ENCODE measurements at regions not wholly inside any gene's neighbourhood (a gene's known extent, or its start where the extent isn't known, plus 50 kb on each side); places are given as distances from the start of the nearest gene placed in this dataset.
"Not testable (repeated sequence)": the region's sequence is repeated elsewhere in the genome, so short reads cannot be mapped to it uniquely, and the experiment has no call there.

DNA sequence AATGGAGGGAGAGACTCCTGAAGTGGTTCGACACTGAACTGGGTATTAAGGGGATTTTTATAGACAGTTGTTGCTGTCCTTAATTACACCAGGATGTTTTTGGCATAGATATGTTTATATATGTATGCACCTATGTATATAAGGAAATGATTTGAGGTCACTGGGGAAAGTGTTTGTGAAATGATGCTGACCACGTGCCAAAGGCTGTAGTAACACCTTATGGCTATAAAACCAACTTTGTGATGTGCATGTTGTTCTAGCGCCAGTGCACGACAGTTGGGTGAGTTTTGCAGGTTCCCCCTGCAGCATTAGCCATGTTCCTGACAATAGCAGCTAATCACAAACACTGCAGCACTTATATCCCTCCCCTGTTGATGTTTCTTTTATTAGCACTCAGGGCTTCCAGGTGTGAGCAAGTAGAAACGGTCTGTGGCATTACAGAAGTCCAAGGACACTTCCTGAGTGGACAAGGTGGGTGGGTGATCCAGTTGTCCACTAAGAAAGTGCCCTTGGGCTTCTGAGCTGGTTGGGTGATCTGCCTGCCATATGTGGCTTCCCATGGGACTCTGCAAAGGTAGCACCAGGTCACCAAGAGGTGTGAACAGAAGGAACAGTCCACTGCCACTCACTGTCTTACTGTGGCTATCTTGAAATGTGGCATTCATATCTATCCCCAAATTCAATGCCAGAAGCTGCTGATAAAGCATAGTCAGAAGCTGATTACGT, 63.0 kb upstream of the RBM24 start:
- DNase-seq (ENCODE audit: low read depth), result no peak
- H3K4me3 ChIP-seq (ENCODE audit: low read depth, low read length), result no peak overlapping the region
- TF ChIP-seq, protein P1, sequence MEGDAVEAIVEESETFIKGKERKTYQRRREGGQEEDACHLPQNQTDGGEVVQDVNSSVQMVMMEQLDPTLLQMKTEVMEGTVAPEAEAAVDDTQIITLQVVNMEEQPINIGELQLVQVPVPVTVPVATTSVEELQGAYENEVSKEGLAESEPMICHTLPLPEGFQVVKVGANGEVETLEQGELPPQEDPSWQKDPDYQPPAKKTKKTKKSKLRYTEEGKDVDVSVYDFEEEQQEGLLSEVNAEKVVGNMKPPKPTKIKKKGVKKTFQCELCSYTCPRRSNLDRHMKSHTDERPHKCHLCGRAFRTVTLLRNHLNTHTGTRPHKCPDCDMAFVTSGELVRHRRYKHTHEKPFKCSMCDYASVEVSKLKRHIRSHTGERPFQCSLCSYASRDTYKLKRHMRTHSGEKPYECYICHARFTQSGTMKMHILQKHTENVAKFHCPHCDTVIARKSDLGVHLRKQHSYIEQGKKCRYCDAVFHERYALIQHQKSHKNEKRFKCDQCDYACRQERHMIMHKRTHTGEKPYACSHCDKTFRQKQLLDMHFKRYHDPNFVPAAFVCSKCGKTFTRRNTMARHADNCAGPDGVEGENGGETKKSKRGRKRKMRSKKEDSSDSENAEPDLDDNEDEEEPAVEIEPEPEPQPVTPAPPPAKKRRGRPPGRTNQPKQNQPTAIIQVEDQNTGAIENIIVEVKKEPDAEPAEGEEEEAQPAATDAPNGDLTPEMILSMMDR (conservative IDR thresholded peaks at IDR 0.05; ENCODE audit: low read depth, low read length), result no peak

DNA sequence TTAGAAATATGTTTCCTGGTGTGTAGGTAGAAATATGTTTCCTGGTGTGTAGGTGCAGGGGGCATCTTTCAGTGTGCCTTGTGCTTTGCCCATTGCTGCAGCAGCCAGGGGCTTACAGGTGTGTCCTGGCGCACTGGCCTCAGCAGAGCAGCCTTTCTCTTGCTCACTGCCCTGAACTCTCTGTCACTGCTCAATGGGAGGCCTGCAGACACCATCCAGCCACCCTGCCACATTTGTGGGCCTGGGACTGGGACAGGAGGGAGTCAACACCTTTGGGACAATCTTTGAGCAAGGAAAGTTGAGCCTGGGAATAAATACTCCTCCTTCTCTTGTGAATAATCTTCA, 62.4 kb upstream of the RBM24 start:
- no peak overlapping the region for H3K4me3 ChIP-seq (ENCODE audit: low read depth, low read length)
- TF ChIP-seq, protein P1 (conservative IDR thresholded peaks at IDR 0.05; ENCODE audit: low read depth, low read length), result no peak

DNA sequence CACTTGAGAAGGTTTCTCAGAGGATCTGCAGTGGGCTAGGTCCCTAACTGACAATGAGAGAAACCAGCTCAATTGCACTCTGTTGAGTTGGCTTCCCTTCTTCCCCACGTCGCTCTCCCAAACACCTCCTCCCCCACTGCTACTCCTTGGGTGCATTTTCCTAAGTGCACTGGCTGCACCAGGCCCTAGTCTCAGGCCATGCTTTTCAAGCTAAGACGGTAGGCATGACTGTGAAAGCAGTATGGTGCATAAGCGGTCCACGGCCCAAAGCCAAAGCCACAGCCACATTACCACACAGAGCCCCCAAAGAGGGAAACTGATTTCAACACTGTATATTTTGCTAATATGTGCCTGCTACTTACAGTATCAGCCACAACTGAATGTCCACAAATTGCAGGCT, 62.1 kb upstream of the RBM24 start:
- TF ChIP-seq, protein P1 (conservative IDR thresholded peaks at IDR 0.05; ENCODE audit: low read depth, low read length), result no peak

More for the DNA sequence above, 62.4 kb upstream of the RBM24 start:
- no peak for DNase-seq (ENCODE audit: low read depth)

DNA sequence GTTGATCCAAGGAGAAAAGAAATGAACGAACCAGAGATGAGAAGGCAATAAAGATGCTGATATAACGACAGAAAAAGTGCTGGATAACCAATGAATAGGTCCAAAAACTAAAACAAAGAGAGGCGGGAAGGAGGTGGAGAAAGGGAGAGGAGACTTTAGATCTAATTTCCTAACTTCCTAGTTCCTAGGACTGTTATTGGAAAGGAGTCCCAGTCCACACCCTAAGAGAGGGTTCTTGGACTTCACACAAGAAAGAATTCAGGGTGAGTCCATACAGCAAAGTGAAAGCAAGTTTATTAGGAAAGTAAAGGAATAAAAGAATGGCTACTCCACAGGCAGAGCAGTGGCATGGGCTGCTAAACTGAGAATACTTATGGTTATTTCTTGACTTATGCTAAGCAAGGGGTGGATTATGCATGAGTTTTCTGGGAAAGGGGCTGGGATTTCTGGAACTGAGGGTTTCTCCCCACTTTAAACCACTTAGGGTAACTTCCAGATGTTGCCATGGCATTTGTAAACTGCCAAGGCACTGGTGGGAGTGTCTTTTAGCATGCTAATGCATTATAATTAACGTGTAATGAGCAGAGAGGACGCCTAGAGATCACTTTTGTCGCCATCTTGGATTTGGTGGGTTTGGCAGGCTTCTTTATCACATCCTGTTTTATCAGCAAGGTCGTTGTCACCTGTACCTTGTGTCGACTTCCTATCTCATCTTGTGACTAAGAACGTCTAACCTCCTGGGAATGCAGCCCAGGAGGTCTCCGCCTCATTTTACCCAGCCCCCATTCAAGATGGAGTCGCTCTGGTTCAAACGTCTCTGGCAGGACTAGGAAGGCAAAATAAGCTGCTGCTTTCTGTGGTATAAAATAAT, 60.9 kb upstream of the RBM24 start:
- TF ChIP-seq, protein P1 (conservative IDR thresholded peaks at IDR 0.05; ENCODE audit: low read depth, low read length), result no peak
- no peak for DNase-seq (ENCODE audit: low read depth)
- no peak overlapping the region for H3K4me3 ChIP-seq (ENCODE audit: low read depth, low read length)

More for the DNA sequence above, 62.1 kb upstream of the RBM24 start:
- H3K4me3 ChIP-seq (ENCODE audit: low read depth, low read length), result no peak overlapping the region
- no peak for DNase-seq (ENCODE audit: low read depth)

DNA sequence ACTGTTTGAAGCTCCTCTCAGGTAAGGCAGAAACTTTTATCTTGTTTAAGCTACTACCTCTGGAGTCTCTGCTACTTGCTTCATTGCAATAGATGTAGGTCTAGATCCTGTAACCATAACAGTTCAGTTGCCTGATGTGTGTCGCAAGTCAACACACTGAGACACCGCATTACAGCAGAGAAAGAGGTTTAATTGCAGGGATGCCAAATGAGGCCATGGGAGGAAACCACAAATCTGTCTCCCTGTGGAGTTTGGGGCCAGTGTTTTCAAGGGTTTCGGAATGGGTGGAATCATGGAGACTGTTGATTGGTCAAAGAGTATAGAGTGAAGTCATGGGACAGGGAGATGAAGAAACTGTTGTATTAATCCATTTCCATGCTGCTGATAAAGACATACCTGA, 57.1 kb upstream of the RBM24 start:
- no peak overlapping the region for H3K4me3 ChIP-seq (ENCODE audit: low read depth, low read length)
- TF ChIP-seq, protein P1 (conservative IDR thresholded peaks at IDR 0.05; ENCODE audit: low read depth, low read length), result no peak
- no peak for DNase-seq (ENCODE audit: low read depth)

DNA sequence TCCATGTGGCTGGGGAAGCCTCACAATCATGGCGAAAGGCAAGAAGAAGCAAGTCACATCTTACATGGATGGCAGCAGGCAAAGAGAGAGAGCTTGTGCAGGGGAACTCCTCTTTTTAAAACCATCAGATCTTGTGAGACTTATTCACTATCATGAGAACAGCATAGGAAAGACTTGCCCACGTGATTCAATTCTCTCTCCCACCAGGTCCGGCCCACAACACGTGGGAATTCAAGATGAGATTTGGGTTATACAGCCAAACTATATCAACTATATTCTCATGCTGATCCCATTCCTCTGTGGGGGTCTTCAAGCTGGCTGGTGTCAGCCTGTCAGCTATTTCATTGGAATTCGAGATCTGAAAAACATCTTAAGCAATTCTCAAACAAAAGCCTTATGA, 56.7 kb upstream of the RBM24 start:
- DNase-seq (ENCODE audit: low read depth); H3K4me3 ChIP-seq (ENCODE audit: low read depth, low read length): not testable (repeated sequence)

DNA sequence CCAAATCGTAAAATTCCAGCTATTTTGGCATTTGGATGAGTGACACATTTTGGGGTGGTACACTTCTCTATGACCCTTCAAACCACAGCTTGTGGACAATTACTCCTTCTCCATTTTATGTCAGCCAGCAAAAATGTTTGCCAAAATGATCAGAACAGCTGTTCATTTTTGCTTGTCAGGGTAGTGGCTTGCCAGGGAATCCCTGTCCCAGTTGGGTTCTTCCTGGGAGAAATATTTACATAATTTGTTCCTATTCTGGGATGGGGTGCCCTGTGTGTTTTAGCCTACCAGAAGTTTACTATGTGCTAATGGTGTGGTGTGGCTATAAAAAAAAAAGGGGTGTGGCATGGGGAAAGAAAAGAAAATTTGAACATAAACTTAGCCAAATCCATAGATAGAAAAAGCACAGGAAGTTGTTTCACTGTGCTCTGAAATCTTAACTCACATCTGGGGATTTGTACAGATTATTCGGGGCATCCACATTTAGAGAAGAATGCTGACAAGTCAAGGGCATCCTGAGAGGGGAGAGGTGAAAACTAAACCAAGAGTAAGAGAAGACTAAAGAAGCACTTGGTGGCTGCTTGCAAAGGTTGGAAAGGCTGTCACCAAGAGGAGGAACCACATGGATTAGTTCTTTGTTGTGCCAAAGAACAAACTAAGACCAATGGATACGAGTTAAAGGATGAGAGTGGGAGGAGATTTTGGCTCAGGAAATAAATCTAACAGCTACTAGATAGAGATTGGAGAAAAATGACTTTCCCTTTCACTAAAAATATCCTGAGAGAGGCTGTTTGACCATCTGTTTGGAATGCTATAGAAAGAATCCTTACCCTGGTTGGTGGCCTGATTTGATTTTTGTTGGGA, 55.2 kb upstream of the RBM24 start:
- TF ChIP-seq, protein P1 (conservative IDR thresholded peaks at IDR 0.05; ENCODE audit: low read depth, low read length), result no peak
- no peak overlapping the region for H3K4me3 ChIP-seq (ENCODE audit: low read depth, low read length)
- DNase-seq (ENCODE audit: low read depth), result no peak
